Calu3 (cell line): ENCODE measurements at regions not wholly inside any gene's neighbourhood (a gene's known extent, or its start where the extent isn't known, plus 50 kb on each side); places are given as distances from the start of the nearest gene placed in this dataset.
A peak's percentile ranks its signal among the peaks of the same experiment; 100 is the strongest.

Experiments
- BruUV-seq: library from RNA; stranded (reverse); fragments of 400-500 nt; replicated peaks from 2 replicates; lab custom pipeline; 2021; lab: Mats Ljungman, UMichigan
- CTCF ChIA-PET: fragments of 300-600 bp; sonication (Branson Sonifier 250); formaldehyde crosslinking; loops from one replicate; lab custom pipeline; 2022; ENCODE audit warnings: antibody characterized with exemption; lab: Charles Lee
- DNase-seq: peaks from one replicate; pipeline ENCODE4 v3.0.0; 2022
- H3K27ac Mint-ChIP-seq: one replicate; pipeline ENCODE4 v1.8.0; 2022; ENCODE audit warnings: mixed read lengths; ENCODE audit not compliant: unreplicated experiment
- H3K27me3 Mint-ChIP-seq: one replicate; pipeline ENCODE4 v1.8.0; 2022; ENCODE audit warnings: mixed read lengths; ENCODE audit not compliant: unreplicated experiment
- H3K36me3 Mint-ChIP-seq: one replicate; pipeline ENCODE4 v1.8.0; 2022; ENCODE audit warnings: mild to moderate bottlenecking, moderate library complexity, mixed read lengths; ENCODE audit not compliant: insufficient read depth, unreplicated experiment
- H3K4me1 Mint-ChIP-seq: one replicate; pipeline ENCODE4 v1.8.0; 2022; ENCODE audit warnings: mild to moderate bottlenecking, low read depth, mixed read lengths; ENCODE audit not compliant: unreplicated experiment
- H3K4me3 Mint-ChIP-seq: one replicate; pipeline ENCODE4 v1.8.0; 2022; ENCODE audit warnings: mild to moderate bottlenecking, low read depth, moderate library complexity, mixed read lengths; ENCODE audit not compliant: unreplicated experiment
- H3K9me3 Mint-ChIP-seq: one replicate; pipeline ENCODE4 v1.8.0; 2022; ENCODE audit warnings: low read depth, mixed read lengths; ENCODE audit not compliant: unreplicated experiment
- intact Hi-C: fragments of 100-400 bp; cut with micrococcal nuclease; formaldehyde crosslinking; loops from one replicate; pipeline ENCODE4 v1.10.0; 2022; ENCODE audit not compliant: unreplicated experiment
- TF ChIP-seq, protein P1 (sequence below): fragments of 200-600 bp; IDR thresholded peaks from one replicate; pipeline ENCODE4 v1.8.0; 2022; ENCODE audit warnings: antibody characterized with exemption; ENCODE audit not compliant: unreplicated experiment

DNA sequence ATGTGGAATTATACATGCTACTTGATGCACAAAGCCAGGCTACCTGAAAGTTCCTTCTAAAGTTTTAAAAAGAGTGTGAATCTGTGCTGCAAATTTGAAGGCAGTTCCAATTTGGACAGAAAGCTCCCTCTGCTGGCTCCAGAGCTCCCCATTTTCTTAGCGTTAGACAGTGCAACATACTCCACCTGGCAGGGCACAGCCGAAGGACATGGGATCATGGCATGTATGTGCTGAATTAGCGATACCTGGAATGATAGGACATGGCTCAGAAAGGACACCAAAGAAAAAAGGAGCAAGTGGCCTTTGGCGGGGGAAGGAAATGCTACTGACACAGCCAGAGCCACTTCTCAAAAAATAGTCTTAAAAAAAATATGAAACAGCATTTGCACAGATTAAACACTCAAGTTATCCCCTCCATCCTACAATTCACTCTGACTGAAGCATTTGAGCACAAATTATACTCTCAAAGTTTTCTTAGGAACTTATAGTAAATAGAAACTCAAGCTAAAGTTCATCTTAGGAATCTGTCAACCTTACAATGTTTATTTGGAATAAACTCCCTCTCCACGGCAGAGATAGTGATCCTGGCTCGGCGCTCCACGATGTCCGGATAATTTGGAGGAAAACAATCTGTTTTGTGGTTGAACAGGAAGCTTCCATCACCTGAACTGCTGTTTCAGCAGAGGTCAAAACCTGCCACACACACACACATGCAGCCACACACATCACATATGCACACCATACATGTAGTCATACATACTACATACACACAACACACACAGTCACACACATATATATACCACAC is 80.0 kb downstream of the C7orf25 start:
- peak; percentile 40 for DNase-seq
- CTCF ChIA-PET = interaction anchor here (0.6 to 1.0 kb wide), 4 partner anchors 854 to 1301 kb away, joined by 5 to 7 read pairs (median 6); no protein-coding TSS in a partner anchor
- Mint-ChIP-seq H3K4me3 (no peak overlapping the region), H3K36me3 (no peaks in the 10 kb centered on the region), H3K27ac (no peak overlapping the region), H3K4me1 (no peaks in the 10 kb centered on the region), H3K27me3 (peaks cover 65% of the 10 kb centered on the region), H3K9me3 (no peaks in the 10 kb centered on the region)
- BruUV-seq = no TSS peak
- TF ChIP-seq, protein P1, sequence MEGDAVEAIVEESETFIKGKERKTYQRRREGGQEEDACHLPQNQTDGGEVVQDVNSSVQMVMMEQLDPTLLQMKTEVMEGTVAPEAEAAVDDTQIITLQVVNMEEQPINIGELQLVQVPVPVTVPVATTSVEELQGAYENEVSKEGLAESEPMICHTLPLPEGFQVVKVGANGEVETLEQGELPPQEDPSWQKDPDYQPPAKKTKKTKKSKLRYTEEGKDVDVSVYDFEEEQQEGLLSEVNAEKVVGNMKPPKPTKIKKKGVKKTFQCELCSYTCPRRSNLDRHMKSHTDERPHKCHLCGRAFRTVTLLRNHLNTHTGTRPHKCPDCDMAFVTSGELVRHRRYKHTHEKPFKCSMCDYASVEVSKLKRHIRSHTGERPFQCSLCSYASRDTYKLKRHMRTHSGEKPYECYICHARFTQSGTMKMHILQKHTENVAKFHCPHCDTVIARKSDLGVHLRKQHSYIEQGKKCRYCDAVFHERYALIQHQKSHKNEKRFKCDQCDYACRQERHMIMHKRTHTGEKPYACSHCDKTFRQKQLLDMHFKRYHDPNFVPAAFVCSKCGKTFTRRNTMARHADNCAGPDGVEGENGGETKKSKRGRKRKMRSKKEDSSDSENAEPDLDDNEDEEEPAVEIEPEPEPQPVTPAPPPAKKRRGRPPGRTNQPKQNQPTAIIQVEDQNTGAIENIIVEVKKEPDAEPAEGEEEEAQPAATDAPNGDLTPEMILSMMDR = no peak
- intact Hi-C loops = loop anchor here (1.0 to 2.0 kb wide), 2 partner anchors 855 to 891 kb away; no protein-coding TSS in a partner anchor

DNA sequence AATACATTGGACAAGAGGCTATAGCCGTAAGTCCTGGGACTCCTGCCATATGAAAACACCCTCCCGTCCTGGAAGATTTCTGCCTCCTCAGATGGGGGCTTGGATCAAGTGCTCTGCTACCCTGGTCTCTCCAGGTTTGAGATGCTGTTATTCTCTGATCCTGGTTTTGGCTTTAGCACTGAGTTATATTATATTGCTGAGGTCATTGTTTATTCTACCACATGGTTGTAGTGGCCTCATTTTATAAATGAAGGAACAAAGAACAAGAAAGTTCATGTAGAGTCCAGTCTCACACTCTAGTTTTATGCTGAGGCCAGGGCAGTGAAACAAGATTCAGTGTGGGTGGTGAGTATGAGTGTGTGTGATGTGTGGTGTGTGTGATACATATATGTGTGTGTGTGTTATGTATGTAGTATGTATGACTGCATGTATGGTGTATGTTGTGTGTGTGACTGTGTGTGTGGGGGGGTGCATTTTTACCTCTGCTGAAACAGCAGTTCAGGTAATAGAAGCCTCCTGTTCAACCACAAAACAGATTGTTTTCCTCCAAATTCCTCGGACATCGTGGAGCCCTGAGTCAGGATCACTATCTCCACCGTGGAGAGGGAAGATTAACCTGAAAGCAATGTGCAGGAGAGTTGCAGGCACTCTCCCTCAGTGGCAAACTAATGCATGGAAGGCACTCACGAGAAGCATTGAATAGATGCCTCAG is 80.7 kb downstream of the C7orf25 start:
- Mint-ChIP-seq H3K36me3 (no peaks in the 10 kb centered on the region), H3K9me3 (no peaks in the 10 kb centered on the region), H3K27ac (no peak overlapping the region), H3K4me3 (no peak overlapping the region), H3K27me3 (peaks cover 72% of the 10 kb centered on the region), H3K4me1 (no peaks in the 10 kb centered on the region)
- CTCF ChIA-PET = interaction anchor here (0.6 to 1.0 kb wide), 5 partner anchors 46 to 1302 kb away, joined by 3 to 7 read pairs (median 6); no protein-coding TSS in a partner anchor
- TF ChIP-seq, protein P1 = no peak
- no peak for DNase-seq
- BruUV-seq = no TSS peak
- intact Hi-C loops = loop anchor here (2.0 kb wide), 1 partner anchor 854 kb away; no protein-coding TSS in a partner anchor

DNA sequence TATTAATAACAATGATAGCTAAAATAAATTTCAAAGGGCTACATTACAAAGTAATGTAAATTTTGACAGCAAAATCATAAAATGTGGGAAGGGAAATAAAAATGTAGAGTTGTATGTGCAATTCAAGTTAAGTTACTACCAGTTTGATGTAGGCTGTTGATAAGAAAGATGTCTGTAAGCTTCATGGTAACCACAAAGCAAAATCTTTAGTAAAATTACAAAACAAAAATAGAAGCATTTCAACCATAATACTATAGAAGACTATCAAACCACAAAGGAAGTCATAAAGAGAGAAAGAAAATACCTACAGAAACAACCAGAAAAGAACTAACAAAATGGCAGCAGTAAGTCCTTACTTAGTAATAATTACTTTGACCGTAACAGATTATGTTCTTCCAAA is 99.1 kb downstream of the C7orf25 start:
- Mint-ChIP-seq H3K36me3 (no peaks in the 10 kb centered on the region), H3K27me3 (no peaks in the 10 kb centered on the region), H3K4me3 (no peak overlapping the region), H3K9me3 (peaks cover 15% of the 10 kb centered on the region), H3K27ac (no peak overlapping the region), H3K4me1 (no peaks in the 10 kb centered on the region)
- no peak for DNase-seq
- BruUV-seq = no TSS peak
- intact Hi-C loops = no loop called here
- TF ChIP-seq, protein P1 = no peak
- CTCF ChIA-PET = no interaction called here

DNA sequence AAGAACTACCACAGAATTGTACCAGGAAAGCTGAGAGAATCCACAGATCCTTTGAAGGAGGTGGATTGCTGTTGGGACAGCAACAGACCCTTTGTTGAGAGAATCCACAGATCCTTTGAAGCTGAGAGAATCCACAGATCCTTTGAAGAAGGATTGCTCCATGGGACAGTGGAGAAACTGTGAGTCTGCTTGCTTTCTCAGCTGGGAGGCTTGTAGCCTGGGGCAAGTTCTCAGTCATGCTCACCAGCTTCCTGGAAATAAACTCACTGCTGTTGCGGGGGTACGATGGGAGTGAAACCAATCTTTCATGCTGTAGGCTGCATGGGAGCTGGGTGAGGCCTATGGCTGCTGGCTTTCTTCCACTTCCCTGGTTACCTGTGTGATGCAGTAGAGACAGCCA is 106.3 kb downstream of the C7orf25 start:
- Mint-ChIP-seq H3K27me3 (no peaks in the 10 kb centered on the region), H3K4me3 (no peak overlapping the region), H3K9me3 (peaks cover 15% of the 10 kb centered on the region), H3K27ac (no peak overlapping the region), H3K36me3 (no peaks in the 10 kb centered on the region), H3K4me1 (no peaks in the 10 kb centered on the region)
- BruUV-seq = no TSS peak
- no peak for DNase-seq
- intact Hi-C loops = no loop called here
- CTCF ChIA-PET = interaction anchor here (0.6 kb wide), 1 partner anchor 1091 kb away, joined by 3 read pairs; no protein-coding TSS in a partner anchor
- TF ChIP-seq, protein P1 = no peak
